H1 (cell line): ENCODE measurements at regions not wholly inside any gene's neighbourhood (a gene's known extent, or its start where the extent isn't known, plus 50 kb on each side); places are given as distances from the start of the nearest gene placed in this dataset.

Experiments used
- ASH2L ChIP-seq: fragments of 200-600, 300-600 bp; sonication (generic); IDR thresholded peaks from one replicate; pipeline ENCODE4 v1.7.1; 2017; ENCODE audit warnings: low read length
- BCL11A ChIP-seq, 2 experiments: IDR thresholded peaks; one replicate each; pipeline ENCODE4 v1.6.1; 2011; ENCODE audit warnings: low read depth in 2 of 2, low read length in 2 of 2, mild to moderate bottlenecking in 2 of 2
- EGR1 ChIP-seq: IDR thresholded peaks from 2 replicates; pipeline ENCODE4 v1.6.1; 2011; ENCODE audit warnings: low read depth, low read length, borderline replicate concordance
- HDAC2 ChIP-seq, 2 experiments: fragments of 300-600 bp in 1 of 2; sonication (generic) in 1 of 2; IDR thresholded peaks; 2 replicates each; pipeline ENCODE4 v1.6.1; 2011 to 2012; ENCODE audit warnings: low read depth in 2 of 2, low read length in 2 of 2, mild to moderate bottlenecking in 2 of 2, moderate library complexity in 2 of 2, borderline replicate concordance in 1 of 2, inconsistent platforms in 1 of 2
- PHF8 ChIP-seq: fragments of 200-600 bp; sonication (generic); conservative IDR thresholded peaks from 2 replicates; pipeline ENCODE4 v1.7.1; 2012; ENCODE audit warnings: low read depth, mild to moderate bottlenecking, inconsistent platforms, low read length, moderate library complexity
- RAD21 ChIP-seq, 2 experiments: IDR thresholded peaks in 1 of 2; conservative IDR thresholded peaks in 1 of 2; 2 replicates each; pipeline ENCODE4 v1.6.1; 2011; ENCODE audit warnings: low read depth in 2 of 2, low read length in 2 of 2, improper control_type of control experiment in 1 of 2, inconsistent platforms in 1 of 2, mild to moderate bottlenecking in 1 of 2, moderate library complexity in 1 of 2
- RXRA ChIP-seq: IDR thresholded peaks from 2 replicates; pipeline ENCODE4 v1.6.1; 2011; ENCODE audit warnings: low read depth, mild to moderate bottlenecking, low read length, moderate library complexity; ENCODE audit not compliant: insufficient read depth
- TCF12 ChIP-seq: IDR thresholded peaks from 2 replicates; pipeline ENCODE4 v1.6.1; 2011; ENCODE audit warnings: low read depth, mild to moderate bottlenecking, low read length
- TEAD4 ChIP-seq: IDR thresholded peaks from 2 replicates; pipeline ENCODE4 v1.6.1; 2012; ENCODE audit warnings: low read depth, low read length, inconsistent platforms, mixed read lengths
- TF ChIP-seq, protein P1 (sequence below): fragments of 300-600 bp; sonication (generic); IDR thresholded peaks from 2 replicates; pipeline ENCODE4 v1.7.1; 2012; ENCODE audit warnings: low read length, moderate library complexity, mild to moderate bottlenecking, inconsistent platforms; ENCODE audit not compliant: insufficient replicate concordance

DNA sequence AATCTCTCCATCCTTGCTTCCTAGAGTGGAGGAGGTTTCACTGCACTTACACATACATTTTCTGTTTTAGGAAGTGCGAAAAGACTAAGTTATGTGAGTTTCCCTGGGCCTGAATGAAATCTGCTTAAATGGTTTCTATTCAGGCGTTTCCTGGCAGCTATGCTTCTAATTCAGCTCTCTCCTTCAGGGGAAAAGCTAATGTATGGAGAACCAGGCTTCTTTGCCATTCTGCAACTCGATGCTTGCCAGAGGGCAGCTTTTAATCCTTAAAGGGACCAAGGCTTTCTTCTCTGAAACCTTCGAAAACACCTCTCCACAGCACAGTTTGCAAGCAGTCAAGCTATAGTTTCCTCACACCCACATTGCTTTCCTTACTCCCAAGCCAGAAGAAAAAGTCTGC is 89.5 kb upstream of the ARX start (continued):
- TF ChIP-seq, protein P1, sequence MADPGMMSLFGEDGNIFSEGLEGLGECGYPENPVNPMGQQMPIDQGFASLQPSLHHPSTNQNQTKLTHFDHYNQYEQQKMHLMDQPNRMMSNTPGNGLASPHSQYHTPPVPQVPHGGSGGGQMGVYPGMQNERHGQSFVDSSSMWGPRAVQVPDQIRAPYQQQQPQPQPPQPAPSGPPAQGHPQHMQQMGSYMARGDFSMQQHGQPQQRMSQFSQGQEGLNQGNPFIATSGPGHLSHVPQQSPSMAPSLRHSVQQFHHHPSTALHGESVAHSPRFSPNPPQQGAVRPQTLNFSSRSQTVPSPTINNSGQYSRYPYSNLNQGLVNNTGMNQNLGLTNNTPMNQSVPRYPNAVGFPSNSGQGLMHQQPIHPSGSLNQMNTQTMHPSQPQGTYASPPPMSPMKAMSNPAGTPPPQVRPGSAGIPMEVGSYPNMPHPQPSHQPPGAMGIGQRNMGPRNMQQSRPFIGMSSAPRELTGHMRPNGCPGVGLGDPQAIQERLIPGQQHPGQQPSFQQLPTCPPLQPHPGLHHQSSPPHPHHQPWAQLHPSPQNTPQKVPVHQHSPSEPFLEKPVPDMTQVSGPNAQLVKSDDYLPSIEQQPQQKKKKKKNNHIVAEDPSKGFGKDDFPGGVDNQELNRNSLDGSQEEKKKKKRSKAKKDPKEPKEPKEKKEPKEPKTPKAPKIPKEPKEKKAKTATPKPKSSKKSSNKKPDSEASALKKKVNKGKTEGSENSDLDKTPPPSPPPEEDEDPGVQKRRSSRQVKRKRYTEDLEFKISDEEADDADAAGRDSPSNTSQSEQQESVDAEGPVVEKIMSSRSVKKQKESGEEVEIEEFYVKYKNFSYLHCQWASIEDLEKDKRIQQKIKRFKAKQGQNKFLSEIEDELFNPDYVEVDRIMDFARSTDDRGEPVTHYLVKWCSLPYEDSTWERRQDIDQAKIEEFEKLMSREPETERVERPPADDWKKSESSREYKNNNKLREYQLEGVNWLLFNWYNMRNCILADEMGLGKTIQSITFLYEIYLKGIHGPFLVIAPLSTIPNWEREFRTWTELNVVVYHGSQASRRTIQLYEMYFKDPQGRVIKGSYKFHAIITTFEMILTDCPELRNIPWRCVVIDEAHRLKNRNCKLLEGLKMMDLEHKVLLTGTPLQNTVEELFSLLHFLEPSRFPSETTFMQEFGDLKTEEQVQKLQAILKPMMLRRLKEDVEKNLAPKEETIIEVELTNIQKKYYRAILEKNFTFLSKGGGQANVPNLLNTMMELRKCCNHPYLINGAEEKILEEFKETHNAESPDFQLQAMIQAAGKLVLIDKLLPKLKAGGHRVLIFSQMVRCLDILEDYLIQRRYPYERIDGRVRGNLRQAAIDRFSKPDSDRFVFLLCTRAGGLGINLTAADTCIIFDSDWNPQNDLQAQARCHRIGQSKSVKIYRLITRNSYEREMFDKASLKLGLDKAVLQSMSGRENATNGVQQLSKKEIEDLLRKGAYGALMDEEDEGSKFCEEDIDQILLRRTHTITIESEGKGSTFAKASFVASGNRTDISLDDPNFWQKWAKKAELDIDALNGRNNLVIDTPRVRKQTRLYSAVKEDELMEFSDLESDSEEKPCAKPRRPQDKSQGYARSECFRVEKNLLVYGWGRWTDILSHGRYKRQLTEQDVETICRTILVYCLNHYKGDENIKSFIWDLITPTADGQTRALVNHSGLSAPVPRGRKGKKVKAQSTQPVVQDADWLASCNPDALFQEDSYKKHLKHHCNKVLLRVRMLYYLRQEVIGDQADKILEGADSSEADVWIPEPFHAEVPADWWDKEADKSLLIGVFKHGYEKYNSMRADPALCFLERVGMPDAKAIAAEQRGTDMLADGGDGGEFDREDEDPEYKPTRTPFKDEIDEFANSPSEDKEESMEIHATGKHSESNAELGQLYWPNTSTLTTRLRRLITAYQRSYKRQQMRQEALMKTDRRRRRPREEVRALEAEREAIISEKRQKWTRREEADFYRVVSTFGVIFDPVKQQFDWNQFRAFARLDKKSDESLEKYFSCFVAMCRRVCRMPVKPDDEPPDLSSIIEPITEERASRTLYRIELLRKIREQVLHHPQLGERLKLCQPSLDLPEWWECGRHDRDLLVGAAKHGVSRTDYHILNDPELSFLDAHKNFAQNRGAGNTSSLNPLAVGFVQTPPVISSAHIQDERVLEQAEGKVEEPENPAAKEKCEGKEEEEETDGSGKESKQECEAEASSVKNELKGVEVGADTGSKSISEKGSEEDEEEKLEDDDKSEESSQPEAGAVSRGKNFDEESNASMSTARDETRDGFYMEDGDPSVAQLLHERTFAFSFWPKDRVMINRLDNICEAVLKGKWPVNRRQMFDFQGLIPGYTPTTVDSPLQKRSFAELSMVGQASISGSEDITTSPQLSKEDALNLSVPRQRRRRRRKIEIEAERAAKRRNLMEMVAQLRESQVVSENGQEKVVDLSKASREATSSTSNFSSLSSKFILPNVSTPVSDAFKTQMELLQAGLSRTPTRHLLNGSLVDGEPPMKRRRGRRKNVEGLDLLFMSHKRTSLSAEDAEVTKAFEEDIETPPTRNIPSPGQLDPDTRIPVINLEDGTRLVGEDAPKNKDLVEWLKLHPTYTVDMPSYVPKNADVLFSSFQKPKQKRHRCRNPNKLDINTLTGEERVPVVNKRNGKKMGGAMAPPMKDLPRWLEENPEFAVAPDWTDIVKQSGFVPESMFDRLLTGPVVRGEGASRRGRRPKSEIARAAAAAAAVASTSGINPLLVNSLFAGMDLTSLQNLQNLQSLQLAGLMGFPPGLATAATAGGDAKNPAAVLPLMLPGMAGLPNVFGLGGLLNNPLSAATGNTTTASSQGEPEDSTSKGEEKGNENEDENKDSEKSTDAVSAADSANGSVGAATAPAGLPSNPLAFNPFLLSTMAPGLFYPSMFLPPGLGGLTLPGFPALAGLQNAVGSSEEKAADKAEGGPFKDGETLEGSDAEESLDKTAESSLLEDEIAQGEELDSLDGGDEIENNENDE, result no peak
- TF ChIP-seq HDAC2 (IDR thresholded peaks at IDR 0.05; ENCODE audit: borderline replicate concordance in 1 of 2, low read depth in 2 of 2, low read length in 2 of 2) (no peak), TEAD4 (no peak), ASH2L (no peak), RAD21 (IDR thresholded peaks at IDR 0.05 in 1 of 2, conservative IDR thresholded peaks at IDR 0.05 in 1 of 2; ENCODE audit: low read depth in 2 of 2, low read length in 2 of 2) (no peak), BCL11A (IDR thresholded peaks at IDR 0.05; ENCODE audit: low read depth in 2 of 2, low read length in 2 of 2) (no peak), PHF8 (no peak), EGR1 (no peak), TCF12 (no peak), RXRA (no peak)
